ENCODE measurements at regions not wholly inside any gene's neighbourhood (a gene's known extent, or its start where the extent isn't known, plus 50 kb on each side); places are given as distances from the start of the nearest gene placed in this dataset.
"Not testable (repeated sequence)": the region's sequence is repeated elsewhere in the genome, so short reads cannot be mapped to it uniquely, and the experiment has no call there.

- TF ChIP-seq CTCF, POLR2A, POLR2AphosphoS5 (IDR thresholded peaks at IDR 0.05): not testable (repeated sequence)
Observed at GRCh38 chr16:88233621-88234420, 148.9 kb upstream of the ZNF469 start.

Measured in prostate gland (tissue), 2 donors.